Naive thymus-derived CD4-positive, alpha-beta T cell (primary cell): ENCODE measurements at regions not wholly inside any gene's neighbourhood (a gene's known extent, or its start where the extent isn't known, plus 50 kb on each side); places are given as distances from the start of the nearest gene placed in this dataset.

Experiments used
- ATAC-seq: fragments of 150-1000 bp; cut with Tn5 transposase; 2 replicates; pipeline ENCODE4 v1.10.0; 2021; ENCODE audit warnings: mild to moderate bottlenecking, moderate library complexity
- CTCF ChIA-PET: fragments of 350-600 bp; sonication (Branson Sonifier 250); formaldehyde crosslinking; loops from one replicate; lab custom pipeline; 2021; ENCODE audit warnings: antibody characterized with exemption; lab: Charles Lee
- POLR2A ChIA-PET: fragments of 350-600 bp; sonication (Branson Sonifier 250); formaldehyde crosslinking; loops from one replicate; lab custom pipeline; 2021; ENCODE audit warnings: antibody characterized with exemption, inconsistent platforms; lab: Charles Lee
- DNase-seq, 9 donors: peaks; one replicate each; pipeline versions ENCODE4 v3.0.0 to v3.0.0-alpha.2; 2020 to 2022; ENCODE audit warnings: mixed read lengths in 1 of 9
- H3K27ac ChIP-seq: one replicate; pipeline ENCODE4 v1.7.0; 2013; ENCODE audit warnings: mild to moderate bottlenecking, low read depth, low read length, moderate library complexity
- H3K27me3 ChIP-seq, 2 donors: one replicate each; pipeline ENCODE4 v1.7.0; 2013; ENCODE audit warnings: low read length in 2 of 2, mild to moderate bottlenecking in 2 of 2, moderate library complexity in 2 of 2; ENCODE audit not compliant: control insufficient read depth in 2 of 2, insufficient read depth in 2 of 2
- H3K36me3 ChIP-seq, 3 experiments: 1 replicate in 2 of 3; 2 replicates in 1 of 3; pipeline ENCODE4 v1.7.0; 2013; ENCODE audit warnings: low read length in 3 of 3, mild to moderate bottlenecking in 3 of 3, moderate library complexity in 1 of 3; ENCODE audit not compliant: insufficient read depth in 3 of 3, control insufficient read depth in 2 of 3
- H3K4me1 ChIP-seq, 2 donors: one replicate each; pipeline ENCODE4 v1.7.0; 2013; ENCODE audit warnings: low read length in 2 of 2, mild to moderate bottlenecking in 2 of 2, moderate library complexity in 1 of 2; ENCODE audit not compliant: control insufficient read depth in 2 of 2, insufficient read depth in 2 of 2
- H3K4me3 ChIP-seq: 2 replicates; pipeline ENCODE4 v1.7.0; 2013; ENCODE audit warnings: mild to moderate bottlenecking, low read length
- H3K9me3 ChIP-seq, 3 experiments: 1 replicate in 2 of 3; 2 replicates in 1 of 3; pipeline ENCODE4 v1.7.0; 2013; ENCODE audit warnings: low read length in 3 of 3; ENCODE audit not compliant: control insufficient read depth in 2 of 3
- H3K27ac Mint-ChIP-seq, 9 donors: one replicate each; pipeline ENCODE4 v1.8.0; 2020 to 2022; ENCODE audit warnings: mixed read lengths in 9 of 9, mild to moderate bottlenecking in 8 of 9, moderate library complexity in 5 of 9, inconsistent platforms in 2 of 9
- H3K27me3 Mint-ChIP-seq, 5 donors: one replicate each; pipeline ENCODE4 v1.8.0; 2021 to 2022; ENCODE audit warnings: mixed read lengths in 5 of 5, mild to moderate bottlenecking in 1 of 5
- H3K36me3 Mint-ChIP-seq, 5 donors: one replicate each; pipeline ENCODE4 v1.8.0; 2020 to 2022; ENCODE audit warnings: mixed read lengths in 5 of 5, mild to moderate bottlenecking in 3 of 5, inconsistent platforms in 1 of 5
- H3K4me1 Mint-ChIP-seq, 7 donors: one replicate each; pipeline ENCODE4 v1.8.0; 2020 to 2022; ENCODE audit warnings: mixed read lengths in 7 of 7, mild to moderate bottlenecking in 3 of 7, inconsistent platforms in 1 of 7
- H3K4me3 Mint-ChIP-seq, 10 donors: one replicate each; pipeline ENCODE4 v1.8.0; 2020 to 2022; ENCODE audit warnings: mild to moderate bottlenecking in 10 of 10, mixed read lengths in 10 of 10, moderate library complexity in 6 of 10, inconsistent platforms in 2 of 10
- H3K9me3 Mint-ChIP-seq, 11 donors: one replicate each; pipeline ENCODE4 v1.8.0; 2020 to 2022; ENCODE audit warnings: mixed read lengths in 11 of 11, mild to moderate bottlenecking in 4 of 11, inconsistent platforms in 1 of 11, moderate library complexity in 1 of 11
- intact Hi-C, 2 donors: fragments of 100-400 bp; cut with micrococcal nuclease; formaldehyde crosslinking; loops; one replicate each; pipeline ENCODE4 v1.15.1; 2023

GRCh38 chr7:116357781-116358670, 141.5 kb upstream of the CAV2 start:
- no peak overlapping the region for H3K4me3 Mint-ChIP-seq
- no peak overlapping the region for H3K4me3 ChIP-seq
- no peaks in the 10 kb centered on the region for H3K36me3 ChIP-seq
- no peaks in the 10 kb centered on the region for H3K36me3 Mint-ChIP-seq
- H3K27me3 ChIP-seq: no peaks in the 10 kb centered on the region
- H3K4me1 ChIP-seq: no peaks in the 10 kb centered on the region
- H3K27me3 Mint-ChIP-seq: peaks cover 5 to 21% (median 9%) of the 10 kb centered on the region in 5 donors
- intact Hi-C loops: no loop called here
- H3K9me3 ChIP-seq: no peaks in the 10 kb centered on the region
- DNase-seq (no peak), ATAC-seq (no peak)
- POLR2A ChIA-PET: no interaction called here
- no peak overlapping the region for H3K27ac ChIP-seq
- no peaks in the 10 kb centered on the region for H3K4me1 Mint-ChIP-seq
- CTCF ChIA-PET: no interaction called here
- H3K9me3 Mint-ChIP-seq: peaks cover 0 to 5% (median 0%) of the 10 kb centered on the region in 11 donors
- H3K27ac Mint-ChIP-seq: no peak overlapping the region

GRCh38 chr7:116361767-116362166, 137.8 kb upstream of the CAV2 start:
- Mint-ChIP-seq H3K4me3 (no peak overlapping the region), H3K27me3 (peaks cover 0 to 21% (median 0%) of the 10 kb centered on the region in 5 donors), H3K9me3 (peaks cover 0 to 5% (median 0%) of the 10 kb centered on the region in 11 donors), H3K36me3 (no peaks in the 10 kb centered on the region), H3K4me1 (no peaks in the 10 kb centered on the region), H3K27ac (no peak overlapping the region)
- ChIA-PET POLR2A (no interaction called here), CTCF (no interaction called here)
- no peaks in the 10 kb centered on the region for H3K9me3 ChIP-seq
- no peak overlapping the region for H3K27ac ChIP-seq
- no peak overlapping the region for H3K4me3 ChIP-seq
- intact Hi-C loops: no loop called here
- no peaks in the 10 kb centered on the region for H3K4me1 ChIP-seq
- no peak for ATAC-seq
- no peak for DNase-seq
- H3K36me3 ChIP-seq: no peaks in the 10 kb centered on the region
- H3K27me3 ChIP-seq: no peaks in the 10 kb centered on the region

- no peaks in the 10 kb centered on the region for H3K36me3 Mint-ChIP-seq
- DNase-seq (no peak), ATAC-seq (no peak)
- Histone ChIP-seq H3K36me3 (no peaks in the 10 kb centered on the region), H3K4me1 (no peaks in the 10 kb centered on the region), H3K27ac (no peak overlapping the region), H3K9me3 (no peaks in the 10 kb centered on the region), H3K27me3 (no peaks in the 10 kb centered on the region), H3K4me3 (no peak overlapping the region)
- H3K9me3 Mint-ChIP-seq: peaks cover 0 to 5% (median 0%) of the 10 kb centered on the region in 11 donors
- CTCF ChIA-PET: no interaction called here
- intact Hi-C loops: no loop called here
- peaks cover 0 to 15% (median 4%) of the 10 kb centered on the region in 5 donors for H3K27me3 Mint-ChIP-seq
- H3K4me3 Mint-ChIP-seq: no peak overlapping the region
- POLR2A ChIA-PET: no interaction called here
- no peaks in the 10 kb centered on the region for H3K4me1 Mint-ChIP-seq
- H3K27ac Mint-ChIP-seq: no peak overlapping the region
Measured at GRCh38 chr7:116363637-116364432, 135.7 kb upstream of the CAV2 start.

- POLR2A ChIA-PET: no interaction called here
- Mint-ChIP-seq H3K36me3 (no peaks in the 10 kb centered on the region), H3K4me3 (no peak overlapping the region), H3K4me1 (no peaks in the 10 kb centered on the region), H3K9me3 (peaks cover 0 to 5% (median 0%) of the 10 kb centered on the region in 11 donors), H3K27ac (no peak overlapping the region), H3K27me3 (peaks cover 0 to 15% (median 4%) of the 10 kb centered on the region in 5 donors)
- intact Hi-C loops: no loop called here
- DNase-seq: no peak
- Histone ChIP-seq H3K36me3 (no peaks in the 10 kb centered on the region), H3K9me3 (no peaks in the 10 kb centered on the region), H3K4me3 (no peak overlapping the region), H3K4me1 (no peaks in the 10 kb centered on the region), H3K27ac (no peak overlapping the region), H3K27me3 (no peaks in the 10 kb centered on the region)
- no peak for ATAC-seq
- CTCF ChIA-PET: no interaction called here
Measured at GRCh38 chr7:116364469-116364868, 135.1 kb upstream of the CAV2 start.

- no peaks in the 10 kb centered on the region for H3K9me3 ChIP-seq
- no peak for ATAC-seq
- DNase-seq: no peak
- ChIA-PET POLR2A (no interaction called here), CTCF (no interaction called here)
- Mint-ChIP-seq H3K9me3 (peaks cover 0 to 3% (median 0%) of the 10 kb centered on the region in 11 donors), H3K27me3 (peaks cover 0 to 24% (median 9%) of the 10 kb centered on the region in 5 donors), H3K4me3 (no peak overlapping the region), H3K4me1 (no peaks in the 10 kb centered on the region), H3K36me3 (no peaks in the 10 kb centered on the region), H3K27ac (no peak overlapping the region)
- no peaks in the 10 kb centered on the region for H3K36me3 ChIP-seq
- H3K27ac ChIP-seq: no peak overlapping the region
- H3K4me1 ChIP-seq: no peaks in the 10 kb centered on the region
- no peaks in the 10 kb centered on the region for H3K27me3 ChIP-seq
- H3K4me3 ChIP-seq: no peak overlapping the region
- intact Hi-C loops: no loop called here
Measured at GRCh38 chr7:116365797-116366196, 133.7 kb upstream of the CAV2 start.

- Histone ChIP-seq H3K27me3 (no peaks in the 10 kb centered on the region), H3K9me3 (no peaks in the 10 kb centered on the region), H3K4me3 (no peak overlapping the region), H3K4me1 (no peaks in the 10 kb centered on the region), H3K27ac (no peak overlapping the region), H3K36me3 (no peaks in the 10 kb centered on the region)
- Mint-ChIP-seq H3K4me1 (no peaks in the 10 kb centered on the region), H3K27ac (no peak overlapping the region), H3K36me3 (no peaks in the 10 kb centered on the region), H3K4me3 (no peak overlapping the region), H3K27me3 (peaks cover 0 to 33% (median 12%) of the 10 kb centered on the region in 5 donors), H3K9me3 (peaks cover 0 to 4% (median 2%) of the 10 kb centered on the region in 11 donors)
- DNase-seq (no peak), ATAC-seq (no peak)
- CTCF ChIA-PET: no interaction called here
- POLR2A ChIA-PET: no interaction called here
- intact Hi-C loops: no loop called here
Measured at GRCh38 chr7:116367171-116367813, 132.2 kb upstream of the CAV2 start.
